Osteoblast (primary cell): ENCODE measurements at regions not wholly inside any gene's neighbourhood (a gene's known extent, or its start where the extent isn't known, plus 50 kb on each side); places are given as distances from the start of the nearest gene placed in this dataset.

Experiments used
- DNase-seq: peaks from one replicate; pipeline ENCODE4 v3.0.0; 2011; ENCODE audit warnings: low spot score, mixed read lengths; ENCODE audit not compliant: insufficient read length; ENCODE audit errors: missing footprints
- H2AFZ ChIP-seq: 2 replicates; pipeline ENCODE4 v1.6.0; 2011; ENCODE audit warnings: mild to moderate bottlenecking, low read length
- H3K27ac ChIP-seq: 2 replicates; pipeline ENCODE4 v1.5.1; 2011; ENCODE audit warnings: mild to moderate bottlenecking, low read depth, low read length, moderate library complexity
- H3K27me3 ChIP-seq: 2 replicates; pipeline ENCODE4 v1.6.0; 2012; ENCODE audit warnings: mild to moderate bottlenecking, control low read depth, inconsistent platforms, low read length, moderate library complexity; ENCODE audit not compliant: insufficient read depth
- H3K36me3 ChIP-seq: 2 replicates; pipeline ENCODE4 v1.5.1; 2011; ENCODE audit warnings: mild to moderate bottlenecking, low read length, control low read depth, moderate library complexity; ENCODE audit not compliant: insufficient read depth
- H3K4me1 ChIP-seq: 2 replicates; pipeline ENCODE4 v1.5.1; 2011; ENCODE audit warnings: mild to moderate bottlenecking, low read length, control low read depth, moderate library complexity; ENCODE audit not compliant: insufficient read depth
- H3K4me2 ChIP-seq: 2 replicates; pipeline ENCODE4 v1.6.0; 2011; ENCODE audit warnings: mild to moderate bottlenecking, low read length; ENCODE audit not compliant: insufficient read depth
- H3K4me3 ChIP-seq: fragments of 200-600 bp; sonication (generic); 3 replicates; pipeline ENCODE4 v1.5.1; 2012; ENCODE audit warnings: mild to moderate bottlenecking, low read length, inconsistent platforms; ENCODE audit not compliant: insufficient read depth
- H3K79me2 ChIP-seq: 2 replicates; pipeline ENCODE4 v1.6.0; 2012; ENCODE audit warnings: mild to moderate bottlenecking, low read length, control low read depth, inconsistent platforms; ENCODE audit not compliant: insufficient read depth
- H3K9me3 ChIP-seq: 2 replicates; pipeline ENCODE4 v1.5.1; 2011; ENCODE audit warnings: low read depth, low read length, control low read depth
- H4K20me1 ChIP-seq: 2 replicates; pipeline ENCODE4 v1.6.0; 2012; ENCODE audit warnings: mild to moderate bottlenecking, low read length, control low read depth; ENCODE audit not compliant: insufficient read depth
- CTCF ChIP-seq: IDR thresholded peaks from 2 replicates; pipeline ENCODE4 v1.5.1; 2011; ENCODE audit warnings: mild to moderate bottlenecking, low read depth, low read length, moderate library complexity; ENCODE audit errors: extremely low read depth

DNA sequence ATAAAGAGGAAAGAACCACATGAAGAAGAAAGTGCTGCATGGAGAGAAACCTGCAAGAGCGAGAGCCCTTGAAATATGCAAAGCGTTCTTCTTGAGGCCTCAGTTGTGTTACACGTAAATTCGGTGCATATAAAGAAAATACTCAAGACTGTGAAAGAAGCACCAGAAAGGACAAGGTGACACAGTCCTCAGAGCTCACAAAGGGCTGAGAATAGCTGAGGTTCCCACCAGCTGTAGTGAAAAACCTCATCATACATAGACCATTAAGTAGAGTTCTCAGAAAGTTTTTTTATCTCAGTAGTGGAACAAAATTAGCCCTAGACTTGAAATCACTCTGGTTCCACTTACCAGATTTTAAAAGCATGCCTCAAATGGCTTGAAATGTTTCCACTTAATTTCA is 980.7 kb upstream of the CRIM1 start:
- no peaks in the 10 kb centered on the region for H3K36me3 ChIP-seq
- H3K9me3 ChIP-seq, result peaks cover 7% of the 10 kb centered on the region
- H3K79me2 ChIP-seq, result no peaks in the 10 kb centered on the region
- H2AFZ ChIP-seq, result no peak overlapping the region
- H3K27ac ChIP-seq, result no peak overlapping the region
- H4K20me1 ChIP-seq, result no peaks in the 10 kb centered on the region
- no peak overlapping the region for H3K4me3 ChIP-seq
- H3K4me2 ChIP-seq, result no peak overlapping the region
- no peak for TF ChIP-seq CTCF
- H3K27me3 ChIP-seq, result no peaks in the 10 kb centered on the region
- H3K4me1 ChIP-seq, result no peaks in the 10 kb centered on the region
- DNase-seq, result no peak

DNA sequence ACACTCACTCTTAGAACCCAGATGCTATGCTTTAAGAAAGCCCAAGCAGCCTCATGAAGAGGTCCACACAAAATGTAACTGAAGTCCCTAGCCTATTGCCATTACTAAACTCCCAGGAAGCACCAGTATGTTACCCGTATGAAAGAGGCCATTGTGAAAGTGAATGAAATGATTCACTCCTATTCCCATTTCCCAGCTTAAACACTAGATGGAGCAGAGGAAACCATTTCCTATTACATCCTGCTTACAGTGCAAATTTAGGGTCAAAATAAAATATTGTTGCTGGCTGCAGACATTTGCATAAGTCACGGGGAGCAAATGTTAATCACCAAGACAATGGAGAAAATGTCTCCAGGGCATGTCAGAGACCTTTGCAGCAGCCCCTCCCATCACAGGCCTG is 989.7 kb upstream of the CRIM1 start:
- no peak for TF ChIP-seq CTCF
- Histone ChIP-seq H4K20me1 (no peaks in the 10 kb centered on the region), H3K4me2 (no peak overlapping the region), H2AFZ (no peak overlapping the region), H3K79me2 (no peaks in the 10 kb centered on the region), H3K27me3 (no peaks in the 10 kb centered on the region), H3K27ac (no peak overlapping the region), H3K4me1 (no peaks in the 10 kb centered on the region), H3K9me3 (peaks cover 2% of the 10 kb centered on the region), H3K36me3 (no peaks in the 10 kb centered on the region), H3K4me3 (no peak overlapping the region)
- DNase-seq, result no peak

- Histone ChIP-seq H3K9me3 (no peaks in the 10 kb centered on the region), H3K4me2 (no peak overlapping the region), H3K36me3 (no peaks in the 10 kb centered on the region), H3K27ac (no peak overlapping the region), H3K79me2 (no peaks in the 10 kb centered on the region), H3K27me3 (no peaks in the 10 kb centered on the region), H3K4me3 (no peak overlapping the region), H3K4me1 (no peaks in the 10 kb centered on the region), H4K20me1 (no peaks in the 10 kb centered on the region), H2AFZ (no peak overlapping the region)
- TF ChIP-seq CTCF, result no peak
- no peak for DNase-seq
Observed at GRCh38 chr2:35356332-35356731, 999.2 kb upstream of the CRIM1 start.

- Histone ChIP-seq H3K4me3 (no peak overlapping the region), H3K9me3 (peaks cover 3% of the 10 kb centered on the region), H3K4me2 (no peak overlapping the region), H2AFZ (no peak overlapping the region), H3K4me1 (no peaks in the 10 kb centered on the region), H3K27ac (no peak overlapping the region), H3K27me3 (no peaks in the 10 kb centered on the region), H3K79me2 (no peaks in the 10 kb centered on the region), H3K36me3 (no peaks in the 10 kb centered on the region), H4K20me1 (no peaks in the 10 kb centered on the region)
- DNase-seq, result no peak
- TF ChIP-seq CTCF, result no peak
Observed at GRCh38 chr2:35355056-35355455, 1000.5 kb upstream of the CRIM1 start.
